OCI-LY1 (cell line): ENCODE measurements at regions not wholly inside any gene's neighbourhood (a gene's known extent, or its start where the extent isn't known, plus 50 kb on each side); places are given as distances from the start of the nearest gene placed in this dataset.

Experiments used
- H2AFZ ChIP-seq: fragments of 200-600 bp; sonication (generic), shearing (Covaris generic); 2 replicates; pipeline ENCODE4 v1.6.0; 2014; ENCODE audit warnings: antibody characterized with exemption, mild to moderate bottlenecking, low read length
- H3F3A ChIP-seq: fragments of 200-600 bp; sonication (generic), shearing (Covaris generic); 2 replicates; pipeline ENCODE4 v1.6.0; 2014; ENCODE audit warnings: mild to moderate bottlenecking, antibody characterized with exemption, low read length, moderate library complexity; ENCODE audit not compliant: insufficient read depth
- H3K27ac ChIP-seq: fragments of 200-600 bp; sonication (generic); 2 replicates; pipeline ENCODE4 v1.5.1; 2014; ENCODE audit warnings: low read length, mixed run types, mild to moderate bottlenecking, low read depth; ENCODE audit not compliant: poor library complexity, severe bottlenecking
- H3K27me3 ChIP-seq: fragments of 200-600 bp; sonication (generic); 2 replicates; pipeline ENCODE4 v1.6.0; 2014; ENCODE audit warnings: antibody characterized with exemption, mild to moderate bottlenecking, low read length, moderate library complexity; ENCODE audit not compliant: insufficient read depth
- H3K36me3 ChIP-seq: fragments of 200-600 bp; sonication (generic); 2 replicates; pipeline ENCODE4 v1.6.1; 2014; ENCODE audit warnings: mild to moderate bottlenecking, antibody characterized with exemption, low read length, moderate library complexity, mixed read lengths; ENCODE audit not compliant: insufficient read depth
- H3K4me1 ChIP-seq: fragments of 200-600 bp; sonication (generic); 2 replicates; pipeline ENCODE4 v1.5.1; 2014; ENCODE audit warnings: mild to moderate bottlenecking, low read length, moderate library complexity; ENCODE audit not compliant: insufficient read depth, severe bottlenecking
- H3K4me2 ChIP-seq: fragments of 200-600 bp; sonication (generic), shearing (Covaris generic); 2 replicates; pipeline ENCODE4 v1.6.1; 2014; ENCODE audit warnings: low read length
- H3K4me3 ChIP-seq: fragments of 200-600 bp; sonication (generic); 2 replicates; pipeline ENCODE4 v1.5.1; 2014; ENCODE audit warnings: low read length, low read depth, mild to moderate bottlenecking, mixed read lengths; ENCODE audit not compliant: poor library complexity, severe bottlenecking
- H3K79me2 ChIP-seq: fragments of 200-600 bp; shearing (Covaris generic); 2 replicates; pipeline ENCODE4 v1.6.1; 2016; ENCODE audit warnings: mixed run types, low read length, mixed read lengths; ENCODE audit not compliant: insufficient read depth
- H3K9ac ChIP-seq: fragments of 200-600 bp; sonication (generic), shearing (Covaris generic); 2 replicates; pipeline ENCODE4 v1.6.1; 2014; ENCODE audit warnings: mild to moderate bottlenecking, low read length, mixed read lengths
- H3K9me2 ChIP-seq: fragments of 200-600 bp; sonication (generic), shearing (Covaris generic); 2 replicates; pipeline ENCODE4 v1.6.1; 2014; ENCODE audit warnings: low read depth, mild to moderate bottlenecking, low read length, mixed read lengths
- H3K9me3 ChIP-seq: fragments of 200-600 bp; shearing (Covaris generic); 2 replicates; pipeline ENCODE4 v1.6.1; 2014; ENCODE audit warnings: low read length, mixed read lengths
- H4K20me1 ChIP-seq: fragments of 200-600 bp; sonication (generic), shearing (Covaris generic); 2 replicates; pipeline ENCODE4 v1.6.0; 2016; ENCODE audit warnings: mild to moderate bottlenecking, low read length; ENCODE audit not compliant: insufficient read depth
- CTCF ChIP-seq: fragments of 200-600 bp; sonication (generic), shearing (Covaris generic); IDR thresholded peaks from 2 replicates; pipeline ENCODE4 v1.5.1; 2017; ENCODE audit warnings: mild to moderate bottlenecking, antibody characterized with exemption, low read length, moderate library complexity, mixed read lengths
- EZH2 ChIP-seq: fragments of 200-600 bp; sonication (generic), shearing (Covaris generic); IDR thresholded peaks from 2 replicates; pipeline ENCODE4 v1.8.0; 2017; ENCODE audit warnings: borderline replicate concordance, mixed run types, mild to moderate bottlenecking, antibody characterized with exemption, low read length, moderate library complexity, mixed read lengths

GRCh38 chr18:10128921-10129501 lies 215.2 kb downstream of the VAPA start:
- TF ChIP-seq CTCF = no peak
- TF ChIP-seq EZH2 = no peak
- no peaks in the 10 kb centered on the region for H3K4me1 ChIP-seq
- H3K9me2 ChIP-seq = no peaks in the 10 kb centered on the region
- H3F3A ChIP-seq = no peaks in the 10 kb centered on the region
- H3K4me3 ChIP-seq = no peak overlapping the region
- H3K9me3 ChIP-seq = no peaks in the 10 kb centered on the region
- no peaks in the 10 kb centered on the region for H4K20me1 ChIP-seq
- no peaks in the 10 kb centered on the region for H3K79me2 ChIP-seq
- no peak overlapping the region for H3K9ac ChIP-seq
- H3K27ac ChIP-seq = no peak overlapping the region
- H3K36me3 ChIP-seq = no peaks in the 10 kb centered on the region
- no peak overlapping the region for H3K4me2 ChIP-seq
- H3K27me3 ChIP-seq = no peaks in the 10 kb centered on the region
- H2AFZ ChIP-seq = no peak overlapping the region

- no peak overlapping the region for H3K4me3 ChIP-seq
- H3K9me3 ChIP-seq = no peaks in the 10 kb centered on the region
- H3K36me3 ChIP-seq = no peaks in the 10 kb centered on the region
- H3K4me1 ChIP-seq = no peaks in the 10 kb centered on the region
- no peaks in the 10 kb centered on the region for H3K9me2 ChIP-seq
- H3K27ac ChIP-seq = no peak overlapping the region
- TF ChIP-seq CTCF = no peak
- TF ChIP-seq EZH2 = no peak
- H3K27me3 ChIP-seq = no peaks in the 10 kb centered on the region
- H3F3A ChIP-seq = no peaks in the 10 kb centered on the region
- no peak overlapping the region for H3K9ac ChIP-seq
- H3K79me2 ChIP-seq = no peaks in the 10 kb centered on the region
- no peak overlapping the region for H2AFZ ChIP-seq
- H3K4me2 ChIP-seq = no peak overlapping the region
- H4K20me1 ChIP-seq = no peaks in the 10 kb centered on the region
Measured at GRCh38 chr18:10130606-10131005, 216.8 kb downstream of the VAPA start.

- H2AFZ ChIP-seq = no peak overlapping the region
- H3K4me1 ChIP-seq = no peaks in the 10 kb centered on the region
- no peak overlapping the region for H3K4me3 ChIP-seq
- TF ChIP-seq CTCF = no peak
- TF ChIP-seq EZH2 = no peak
- H3K4me2 ChIP-seq = no peak overlapping the region
- H4K20me1 ChIP-seq = no peaks in the 10 kb centered on the region
- H3K27me3 ChIP-seq = no peaks in the 10 kb centered on the region
- H3K9me3 ChIP-seq = no peaks in the 10 kb centered on the region
- no peak overlapping the region for H3K9ac ChIP-seq
- H3K79me2 ChIP-seq = no peaks in the 10 kb centered on the region
- H3K27ac ChIP-seq = no peak overlapping the region
- no peaks in the 10 kb centered on the region for H3K36me3 ChIP-seq
- no peaks in the 10 kb centered on the region for H3F3A ChIP-seq
- no peaks in the 10 kb centered on the region for H3K9me2 ChIP-seq
Measured at GRCh38 chr18:10131081-10131459, 217.3 kb downstream of the VAPA start.
